UCSD-AML1 (cell line): ENCODE measurements at regions not wholly inside any gene's neighbourhood (a gene's known extent, or its start where the extent isn't known, plus 50 kb on each side); places are given as distances from the start of the nearest gene placed in this dataset.
A peak's percentile ranks its signal among the peaks of the same experiment; 100 is the strongest.

Experiments used
- DNase-seq: peaks from one replicate; lab custom pipeline; 2025; ENCODE audit not compliant: unreplicated experiment; lab: John Stamatoyannopoulos, UW

- DNase-seq: no peak
Observed at GRCh38 chr1:42096554-42096953, 56.7 kb upstream of the GUCA2B start.

DNA sequence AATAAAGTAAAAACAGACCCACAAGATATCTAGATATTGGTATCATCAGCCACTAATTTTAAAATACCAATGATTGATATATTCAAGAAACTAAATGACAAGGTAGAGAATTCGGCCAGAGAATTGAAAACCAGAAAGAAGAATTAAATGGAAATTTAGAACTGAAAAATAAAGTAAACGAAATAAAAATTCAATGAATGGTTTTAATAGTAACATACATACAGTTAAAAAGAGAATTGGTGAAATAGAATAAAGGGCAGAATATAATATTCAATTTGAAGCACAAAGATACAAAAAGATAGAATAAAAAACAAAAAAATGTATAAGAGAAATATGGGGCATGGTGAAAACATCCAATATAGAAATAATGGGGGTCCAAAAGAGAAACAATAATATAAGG is 64.0 kb upstream of the GUCA2B start:
- DNase-seq: no peak

DNA sequence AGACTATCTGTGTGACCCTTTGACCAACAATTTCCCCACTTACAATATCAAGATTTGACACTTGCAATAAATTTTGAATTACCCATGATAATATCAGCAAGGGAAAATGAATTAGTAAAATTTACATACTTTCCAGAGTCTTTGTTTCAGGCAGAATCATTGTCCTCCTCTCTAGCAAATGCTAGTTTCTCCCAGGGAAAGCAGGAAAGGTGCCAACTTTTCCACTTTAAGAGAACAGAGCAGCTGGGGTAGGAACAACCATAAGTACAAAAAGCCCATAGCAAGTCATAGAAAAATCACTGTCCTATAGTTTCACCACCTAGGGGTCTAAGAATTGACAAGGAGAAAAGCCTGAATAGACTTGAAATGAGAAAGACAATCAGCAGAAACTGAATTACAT is 67.1 kb upstream of the GUCA2B start:
- no peak for DNase-seq

- DNase-seq: no peak
Observed at GRCh38 chr1:42085596-42085995, 67.6 kb upstream of the GUCA2B start.

- no peak for DNase-seq
Observed at GRCh38 chr1:42081475-42081874, 71.7 kb upstream of the GUCA2B start.

GRCh38 chr1:42075179-42075578 is 78.0 kb upstream of the GUCA2B start:
- no peak for DNase-seq

- no peak for DNase-seq
Observed at GRCh38 chr1:42070996-42071395, 82.2 kb upstream of the GUCA2B start.

DNA sequence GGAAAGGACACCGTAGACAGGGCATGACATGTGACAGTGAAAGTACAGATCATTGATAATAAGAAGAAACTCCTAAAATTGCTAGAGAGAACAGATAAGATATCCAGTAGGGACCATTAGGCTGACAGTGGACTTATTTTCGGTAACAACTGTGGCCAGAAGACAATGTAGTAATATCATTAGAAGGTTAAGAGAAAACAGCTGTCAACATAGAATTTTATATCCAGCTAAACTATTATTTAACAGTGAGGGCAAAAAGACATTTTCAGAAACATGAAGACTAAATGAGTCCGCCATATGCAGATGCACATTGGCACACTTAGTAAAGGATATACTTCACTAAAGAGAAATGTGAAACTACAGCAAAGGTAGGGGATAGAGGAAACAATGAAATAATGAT is 95.4 kb upstream of the GUCA2B start:
- DNase-seq: no peak

DNA sequence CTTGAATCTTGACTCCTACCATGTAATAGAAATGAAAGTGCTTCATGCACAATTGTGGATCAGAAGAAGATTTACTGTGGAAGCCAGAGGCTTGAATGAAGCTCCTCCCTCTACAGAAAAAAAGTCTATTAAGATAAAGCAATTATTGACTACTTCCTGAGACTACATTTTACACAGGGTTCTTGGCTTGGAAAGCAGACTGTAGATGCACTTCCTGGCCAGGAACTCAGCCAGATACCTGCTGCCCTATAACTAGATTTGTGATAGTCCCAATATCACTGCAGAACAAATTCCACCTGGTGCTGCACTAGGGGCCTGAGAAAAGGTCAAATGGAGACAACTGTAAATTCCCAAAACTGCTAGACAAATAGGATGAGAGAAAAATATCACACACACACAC is 96.8 kb upstream of the GUCA2B start:
- no peak for DNase-seq

GRCh38 chr1:42055061-42055460 is 98.1 kb upstream of the GUCA2B start:
- no peak for DNase-seq

GRCh38 chr1:42052072-42052699 is 101.0 kb upstream of the GUCA2B start:
- DNase-seq: no peak

- no peak for DNase-seq
Observed at GRCh38 chr1:42047508-42047880, 105.7 kb upstream of the GUCA2B start.

DNA sequence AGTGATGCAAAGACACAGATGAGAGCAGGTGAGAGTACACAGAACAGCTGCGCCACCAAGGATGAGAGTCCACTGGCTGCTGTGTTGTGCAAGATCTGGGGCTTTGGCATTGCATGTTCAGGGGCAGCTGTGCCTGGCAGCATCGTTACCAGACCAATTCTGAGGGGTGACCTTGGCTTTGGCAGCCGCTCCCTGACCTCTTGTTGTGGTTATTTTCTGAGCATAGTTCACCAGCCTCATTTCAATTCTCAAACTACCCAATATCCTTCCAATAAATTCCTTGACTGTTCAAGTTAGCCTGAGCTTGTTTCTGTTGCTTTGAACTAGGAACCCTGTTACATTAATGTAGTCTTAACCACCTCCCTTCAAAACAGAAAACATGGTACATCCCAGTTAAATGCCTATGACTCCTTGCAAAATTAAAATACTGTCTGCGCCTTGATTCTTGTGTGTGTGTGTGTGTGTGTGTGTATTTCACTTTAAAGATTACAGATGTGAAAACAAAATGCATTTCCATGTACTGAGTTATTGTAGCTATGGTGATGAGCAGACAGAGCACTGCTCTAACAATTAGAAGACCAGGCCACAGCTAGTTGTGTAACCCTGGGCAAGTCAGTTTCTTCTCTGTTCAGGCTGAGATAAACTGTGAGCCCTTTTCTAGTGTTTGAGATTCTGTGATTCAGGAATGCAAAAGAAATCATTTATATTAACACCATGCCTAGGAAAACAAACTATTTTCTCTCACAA is 106.3 kb upstream of the GUCA2B start:
- DNase-seq: no peak

DNA sequence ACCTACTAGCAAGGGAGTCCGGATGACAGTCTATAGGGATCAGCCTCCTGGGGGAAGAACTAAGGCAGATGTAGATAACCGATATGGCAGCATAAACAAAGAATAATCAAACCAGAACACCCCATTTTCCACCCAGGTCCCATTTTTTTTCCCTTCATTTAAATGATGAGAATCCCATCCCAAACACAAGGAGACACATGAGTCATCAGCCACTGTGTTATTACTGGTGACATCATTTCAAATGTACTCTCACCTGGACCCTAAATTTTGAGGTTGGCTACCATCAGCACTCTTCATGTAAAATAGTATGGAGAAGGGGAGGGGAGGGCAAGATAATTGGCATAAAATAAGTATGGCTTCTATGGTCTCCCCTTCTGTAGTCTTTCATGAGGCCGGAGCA is 108.9 kb upstream of the GUCA2B start:
- no peak for DNase-seq

DNA sequence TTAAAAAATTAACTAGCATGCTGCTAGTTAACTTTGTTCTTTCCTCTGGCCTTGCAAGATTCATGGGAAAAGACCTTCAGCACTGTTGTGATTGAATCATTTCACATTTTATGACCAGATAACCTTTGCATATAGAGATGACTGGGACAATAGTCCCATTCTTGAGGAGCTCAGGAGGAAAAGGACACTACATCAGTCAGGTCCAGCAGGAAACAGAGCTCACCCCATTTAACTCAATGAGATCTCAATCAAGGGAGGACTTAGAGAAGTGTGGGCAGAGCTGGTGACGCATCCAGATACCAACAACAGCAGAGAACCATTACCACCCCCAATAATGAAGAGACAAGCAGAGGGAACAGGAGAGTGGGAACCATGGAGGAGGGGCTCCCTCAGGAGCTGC is 109.4 kb upstream of the GUCA2B start:
- DNase-seq: no peak

- DNase-seq: no peak
Observed at GRCh38 chr1:42043182-42043581, 110.0 kb upstream of the GUCA2B start.

GRCh38 chr1:42041031-42041430 is 112.2 kb upstream of the GUCA2B start:
- no peak for DNase-seq

GRCh38 chr1:42040159-42040558 is 113.1 kb upstream of the GUCA2B start:
- no peak for DNase-seq

DNA sequence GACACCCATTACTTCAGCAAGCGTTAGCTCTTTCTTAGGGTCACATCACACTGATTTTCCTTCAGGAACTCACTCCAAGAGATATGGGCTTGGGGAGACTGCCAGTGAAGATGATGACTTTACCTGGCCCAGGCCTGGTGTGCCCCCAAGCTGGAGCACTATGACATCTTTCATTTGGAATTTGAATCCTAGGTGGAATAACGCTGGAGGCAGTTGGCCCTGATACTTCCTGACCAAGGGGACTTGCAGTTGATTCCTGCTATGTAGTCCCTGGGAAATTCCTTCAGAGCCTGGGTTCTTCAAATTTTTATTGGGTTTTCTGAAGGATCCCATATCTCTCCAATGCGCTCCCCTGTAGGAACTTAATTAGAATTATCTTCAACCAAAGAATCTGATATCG is 114.9 kb upstream of the GUCA2B start:
- no peak for DNase-seq

GRCh38 chr1:42037586-42037985 is 115.6 kb upstream of the GUCA2B start:
- no peak for DNase-seq

GRCh38 chr1:42037161-42037560 is 116.0 kb upstream of the GUCA2B start:
- DNase-seq: no peak

DNA sequence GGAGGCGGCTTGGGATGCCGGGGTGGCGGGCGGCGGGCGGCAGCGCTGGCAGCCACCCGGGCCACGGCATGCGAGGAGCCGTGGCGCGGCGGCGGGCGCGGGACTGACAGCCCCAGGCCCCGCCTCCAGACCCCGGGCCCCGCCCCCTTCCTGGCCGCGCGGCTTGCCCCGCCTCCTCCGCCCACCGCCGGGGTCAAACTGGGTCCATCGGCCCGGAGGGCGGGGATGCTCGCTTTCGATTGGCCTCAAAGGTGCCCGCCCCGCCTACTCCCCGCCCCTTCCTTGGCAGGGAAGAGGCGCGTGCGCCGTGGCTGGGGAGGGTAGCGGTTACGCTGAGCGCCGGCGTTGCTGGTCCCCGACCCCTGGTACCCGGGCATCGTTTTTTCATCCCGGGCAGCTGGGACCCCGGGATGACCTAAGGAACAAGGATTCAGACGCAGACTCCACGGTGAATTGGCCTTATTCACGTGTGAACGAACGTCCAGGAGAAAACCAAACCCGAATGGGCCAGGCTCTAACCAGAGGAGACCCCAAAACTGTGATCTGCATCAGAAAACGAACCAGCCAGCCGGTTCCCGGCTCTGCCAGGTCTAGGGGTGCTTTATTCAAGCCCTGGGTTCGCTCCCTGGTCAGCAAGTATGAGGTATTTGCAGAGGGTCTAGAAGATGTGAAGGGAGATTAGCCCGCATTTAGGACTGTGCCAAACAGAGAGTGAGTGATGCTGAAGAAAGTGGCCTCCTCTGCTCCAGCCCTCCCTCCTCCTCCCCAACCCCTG is 117.2 kb upstream of the GUCA2B start:
- DNase-seq: peak; percentile 93
